WTC11 (cell line): ENCODE measurements at regions not wholly inside any gene's neighbourhood (a gene's known extent, or its start where the extent isn't known, plus 50 kb on each side); places are given as distances from the start of the nearest gene placed in this dataset.

ENCODE experiments used
- ATAC-seq: fragments of 200-7000 bp; cut with Tn5 transposase; 2 replicates; pipeline ENCODE4 v1.10.0; 2021; ENCODE audit warnings: mild to moderate bottlenecking, moderate library complexity
- CTCF ChIA-PET: fragments of 300-600 bp; sonication (Branson Sonifier 250); formaldehyde crosslinking; loops from one replicate; lab custom pipeline; 2021; ENCODE audit warnings: antibody characterized with exemption; lab: Charles Lee
- POLR2A ChIA-PET: fragments of 350-600 bp; sonication (Branson Sonifier 250); formaldehyde crosslinking; loops from one replicate; lab custom pipeline; 2021; ENCODE audit warnings: antibody characterized with exemption; lab: Charles Lee
- DNase-seq: peaks from one replicate; pipeline ENCODE4 v3.0.0; 2021; ENCODE audit warnings: low spot score
- H3K27ac Mint-ChIP-seq: 2 replicates; pipeline ENCODE4 v1.8.0; 2021; ENCODE audit warnings: mixed read lengths
- H3K27me3 Mint-ChIP-seq: 2 replicates; pipeline ENCODE4 v1.8.0; 2021; ENCODE audit warnings: low read depth, mild to moderate bottlenecking, moderate library complexity, mixed read lengths
- H3K36me3 Mint-ChIP-seq: 2 replicates; pipeline ENCODE4 v1.8.0; 2021; ENCODE audit warnings: mixed read lengths
- H3K4me1 Mint-ChIP-seq: 2 replicates; pipeline ENCODE4 v1.8.0; 2022; ENCODE audit warnings: mixed read lengths
- H3K4me3 Mint-ChIP-seq: 2 replicates; pipeline ENCODE4 v1.8.0; 2021; ENCODE audit warnings: mild to moderate bottlenecking, moderate library complexity, mixed read lengths
- H3K9me3 Mint-ChIP-seq: 2 replicates; pipeline ENCODE4 v1.8.0; 2021; ENCODE audit warnings: mixed read lengths
- AFF4 ChIP-seq: sonication (generic); formaldehyde crosslinking; IDR thresholded peaks from 2 replicates; pipeline ENCODE4 v1.8.1; 2023; ENCODE audit warnings: mild to moderate bottlenecking, missing genetic modification reagents, borderline replicate concordance
- CDX4 ChIP-seq: fragments of 250-450 bp; sonication (Bioruptor Pico); IDR thresholded peaks from 2 replicates; pipeline ENCODE4 v1.9.0; 2021; ENCODE audit warnings: moderate library complexity, mild to moderate bottlenecking, inconsistent platforms, borderline replicate concordance
- ERG ChIP-seq: fragments of 250-450 bp; sonication (Bioruptor Pico); IDR thresholded peaks from 2 replicates; pipeline ENCODE4 v1.8.0; 2021; ENCODE audit warnings: mild to moderate bottlenecking
- GTF2I ChIP-seq: fragments of 250-450 bp; sonication (Bioruptor Pico); conservative IDR thresholded peaks from 2 replicates; pipeline ENCODE4 v1.4.0; 2021; ENCODE audit warnings: mild to moderate bottlenecking
- HMGA2 ChIP-seq: fragments of 250-450 bp; sonication (Bioruptor Pico); IDR thresholded peaks from 2 replicates; pipeline ENCODE4 v1.4.0; 2021; ENCODE audit warnings: mild to moderate bottlenecking, moderate library complexity
- HMGXB4 ChIP-seq: sonication (generic); formaldehyde crosslinking; IDR thresholded peaks from 2 replicates; pipeline ENCODE4 v1.8.1; 2023; ENCODE audit warnings: mild to moderate bottlenecking, moderate library complexity, missing genetic modification reagents
- MLX ChIP-seq: sonication (generic); formaldehyde crosslinking; IDR thresholded peaks from 2 replicates; pipeline ENCODE4 v1.8.1; 2023; ENCODE audit warnings: mild to moderate bottlenecking, missing genetic modification reagents, moderate library complexity
- PRRX2 ChIP-seq: fragments of 250-450 bp; sonication (Bioruptor Pico); IDR thresholded peaks from 2 replicates; pipeline ENCODE4 v1.8.0; 2021; ENCODE audit warnings: mild to moderate bottlenecking
- SMAD4 ChIP-seq: sonication (generic); formaldehyde crosslinking; IDR thresholded peaks from 2 replicates; pipeline ENCODE4 v1.8.0; 2022; ENCODE audit warnings: mild to moderate bottlenecking, missing genetic modification reagents
- STAT6 ChIP-seq: sonication (generic); formaldehyde crosslinking; conservative IDR thresholded peaks from 2 replicates; pipeline ENCODE4 v1.8.1; 2023; ENCODE audit warnings: mild to moderate bottlenecking, low read depth, missing genetic modification reagents, moderate library complexity
- TEAD4 ChIP-seq: sonication (generic); formaldehyde crosslinking; IDR thresholded peaks from 2 replicates; pipeline ENCODE4 v1.8.0; 2022; ENCODE audit warnings: mild to moderate bottlenecking, missing genetic modification reagents
- ZBTB43 ChIP-seq: sonication (generic); formaldehyde crosslinking; IDR thresholded peaks from 2 replicates; pipeline ENCODE4 v1.8.1; 2023; ENCODE audit warnings: mild to moderate bottlenecking, missing genetic modification reagents
- ZNF281 ChIP-seq: sonication (generic); formaldehyde crosslinking; IDR thresholded peaks from 2 replicates; pipeline ENCODE4 v1.8.0; 2023; ENCODE audit warnings: mild to moderate bottlenecking, missing genetic modification reagents
- ZNF317 ChIP-seq: sonication (generic); formaldehyde crosslinking; IDR thresholded peaks from 2 replicates; pipeline ENCODE4 v1.8.1; 2023; ENCODE audit warnings: low read depth, mild to moderate bottlenecking, moderate library complexity, missing genetic modification reagents, borderline replicate concordance

GRCh38 chr5:39648848-39649227, 224.1 kb upstream of the DAB2 start:
- peak; percentile 82 for ATAC-seq
- H3K27me3 Mint-ChIP-seq = no peaks in the 10 kb centered on the region
- TF ChIP-seq STAT6 (CRISPR knock-in tag) (no peak), MLX (CRISPR knock-in tag) (no peak), SMAD4 (CRISPR knock-in tag) (no peak), GTF2I (CRISPR knock-in tag) (no peak), ZNF317 (CRISPR knock-in tag) (no peak), ZBTB43 (CRISPR knock-in tag) (no peak), TEAD4 (CRISPR knock-in tag) (no peak), PRRX2 (CRISPR knock-in tag) (no peak), ZNF281 (CRISPR knock-in tag) (no peak), AFF4 (no peak), CDX4 (no peak)
- TF ChIP-seq, all 79 proteins: peak for 0
- CTCF ChIA-PET = interaction anchor here (1.0 kb wide), 1 partner anchor 273 kb away, joined by 3 read pairs; no protein-coding TSS in a partner anchor
- no peaks in the 10 kb centered on the region for H3K36me3 Mint-ChIP-seq
- no peak overlapping the region for H3K4me3 Mint-ChIP-seq
- no peak overlapping the region for H3K27ac Mint-ChIP-seq
- POLR2A ChIA-PET = no interaction called here
- H3K9me3 Mint-ChIP-seq = peaks cover 39% of the 10 kb centered on the region
- H3K4me1 Mint-ChIP-seq = 0 out of 2 replicates have a peak, but pooled peaks cover 3% of the 10 kb centered on the region
- DNase-seq = no peak

- no peak overlapping the region for H3K4me3 Mint-ChIP-seq
- H3K36me3 Mint-ChIP-seq = no peaks in the 10 kb centered on the region
- DNase-seq (no peak), ATAC-seq (no peak)
- ChIA-PET POLR2A (no interaction called here), CTCF (interaction anchor here (1.0 kb wide), 1 partner anchor 272 kb away, joined by 3 read pairs; no protein-coding TSS in a partner anchor)
- no peaks in the 10 kb centered on the region for H3K27me3 Mint-ChIP-seq
- TF ChIP-seq ZNF281 (CRISPR knock-in tag) (no peak), HMGXB4 (CRISPR knock-in tag) (no peak), ERG (no peak), HMGA2 (CRISPR knock-in tag) (no peak)
- peaks cover 35% of the 10 kb centered on the region for H3K9me3 Mint-ChIP-seq
- H3K4me1 Mint-ChIP-seq = 0 out of 2 replicates have a peak, but pooled peaks cover 3% of the 10 kb centered on the region
- no peak overlapping the region for H3K27ac Mint-ChIP-seq
Observed at GRCh38 chr5:39648085-39648847, 223.5 kb upstream of the DAB2 start.
